HepG2 (cell line): ENCODE measurements at regions not wholly inside any gene's neighbourhood (a gene's known extent, or its start where the extent isn't known, plus 50 kb on each side); places are given as distances from the start of the nearest gene placed in this dataset.

Source experiments
- ATAC-seq: fragments of 200-7000 bp; cut with Tn5 transposase; 3 replicates; pipeline ENCODE4 v1.9.1; 2020; ENCODE audit warnings: mild to moderate bottlenecking, moderate library complexity
- BruUV-seq: library from RNA; stranded (reverse); fragments of 400-500 nt; replicated peaks from 2 replicates; lab custom pipeline; 2021; lab: Mats Ljungman, UMichigan
- CTCF ChIA-PET: fragments of 300-600 bp; formaldehyde crosslinking; extraction: SDS; loops from one replicate; lab custom pipeline; 2021; ENCODE audit warnings: low total read pairs, inconsistent platforms, low intra/inter-chr PET ratio; lab: Yijun Ruan, JAX
- POLR2A ChIA-PET: fragments of 350-600 bp; sonication (Branson Sonifier 250); formaldehyde crosslinking; loops from one replicate; lab custom pipeline; 2020; ENCODE audit warnings: antibody characterized with exemption, inconsistent platforms; lab: Yijun Ruan, JAX
- DNase-seq: peaks from one replicate; pipeline ENCODE4 v3.0.0-alpha.2; 2015; ENCODE audit warnings: low spot score
- FAIRE-seq: peaks from 3 replicates; lab custom pipeline; 2011; peaks lifted over from hg19 to GRCh38; lab: Jason Lieb, UNC
- H2AFZ ChIP-seq: one replicate; pipeline ENCODE4 v1.6.1; 2011; ENCODE audit warnings: low read length, inconsistent platforms
- H3K27ac ChIP-seq: fragments of 300-600 bp; 3 replicates; pipeline ENCODE4 v1.8.0; 2011; ENCODE audit warnings: mixed run types, mild to moderate bottlenecking, mixed read lengths, low read length, inconsistent platforms; ENCODE audit not compliant: insufficient read depth; ENCODE audit errors: extremely low read length
- H3K27me3 ChIP-seq, 2 experiments: fragments of 200-600 bp in 1 of 2; 2 replicates in 1 of 2; 3 replicates in 1 of 2; pipeline versions ENCODE4 v1.6.0 to v1.8.0; 2011; ENCODE audit warnings: low read length in 2 of 2, mild to moderate bottlenecking in 2 of 2, moderate library complexity in 2 of 2, inconsistent platforms in 1 of 2; ENCODE audit not compliant: insufficient read depth in 2 of 2, control insufficient read depth in 1 of 2
- H3K36me3 ChIP-seq, 2 experiments: fragments of 200-600 bp in 1 of 2; replicated peaks in 1 of 2; 2 replicates in 1 of 2; 3 replicates in 1 of 2; pipeline versions ENCODE4 v1.5.1 to v1.8.0; 2011; ENCODE audit warnings: low read length in 2 of 2, inconsistent platforms in 1 of 2; ENCODE audit not compliant: insufficient read depth in 2 of 2, control insufficient read depth in 1 of 2
- H3K4me1 ChIP-seq: 2 replicates; pipeline ENCODE4 v1.5.1; 2012; ENCODE audit warnings: low read length, inconsistent platforms; ENCODE audit not compliant: insufficient read depth
- H3K4me2 ChIP-seq: 2 replicates; pipeline ENCODE4 v1.6.0; 2011; ENCODE audit warnings: low read depth, low read length, inconsistent platforms
- H3K4me3 ChIP-seq, 3 experiments: fragments of 200-600 bp in 1 of 3; sonication (generic), shearing (Covaris generic) in 1 of 3; replicated peaks in 1 of 3; 2 replicates each; pipeline ENCODE4 v1.5.1; 2011 to 2016; ENCODE audit warnings: low read length in 3 of 3, inconsistent platforms in 2 of 3, low read depth in 2 of 3, mild to moderate bottlenecking in 2 of 3, control low read depth in 1 of 3, mixed read lengths in 1 of 3; ENCODE audit not compliant: insufficient read depth in 1 of 3
- H3K79me2 ChIP-seq: one replicate; pipeline ENCODE4 v1.6.1; 2011; ENCODE audit warnings: low read length, inconsistent platforms; ENCODE audit not compliant: insufficient read depth
- H3K9ac ChIP-seq: 2 replicates; pipeline ENCODE4 v1.6.0; 2011; ENCODE audit warnings: mild to moderate bottlenecking, low read depth, low read length, inconsistent platforms; ENCODE audit not compliant: insufficient read depth
- H3K9me3 ChIP-seq: 2 replicates; pipeline ENCODE4 v1.5.1; 2012; ENCODE audit warnings: mild to moderate bottlenecking, low read length
- H4K20me1 ChIP-seq: 2 replicates; pipeline ENCODE4 v1.6.0; 2011; ENCODE audit warnings: inconsistent platforms, mild to moderate bottlenecking, low read length, moderate library complexity; ENCODE audit not compliant: insufficient read depth
- CCAR2 ChIP-seq: fragments of 200-400 bp; formaldehyde crosslinking; optimal IDR thresholded peaks from 2 replicates; pipeline ENCODE3; 2018; ENCODE audit warnings: low read depth, mild to moderate bottlenecking, low read length, moderate library complexity
- CHD2 ChIP-seq: IDR thresholded peaks from 2 replicates; pipeline ENCODE4 v1.6.1; 2011; ENCODE audit warnings: low read depth, low read length, improper control_type of control experiment
- DMAP1 ChIP-seq: IDR thresholded peaks from 2 replicates; pipeline ENCODE4 v1.6.1; 2016
- FOXM1 ChIP-seq: sonication (generic); formaldehyde crosslinking; IDR thresholded peaks from 2 replicates; pipeline ENCODE4 v1.5.0; 2020; ENCODE audit warnings: missing genetic modification reagents
- GFI1 ChIP-seq: sonication (generic); formaldehyde crosslinking; IDR thresholded peaks from 2 replicates; pipeline ENCODE4 v1.5.0; 2020; ENCODE audit warnings: missing genetic modification reagents, mild to moderate bottlenecking, borderline replicate concordance
- GPN1 ChIP-seq: sonication (generic); formaldehyde crosslinking; IDR thresholded peaks from 2 replicates; pipeline ENCODE4 v1.5.1; 2020; ENCODE audit warnings: missing genetic modification reagents, borderline replicate concordance
- MIER3 ChIP-seq: IDR thresholded peaks from 2 replicates; pipeline ENCODE4 v1.6.1; 2016; ENCODE audit warnings: missing compliant biosample characterization, borderline replicate concordance
- ZNF274 ChIP-seq: sonication (generic); formaldehyde crosslinking; IDR thresholded peaks from 2 replicates; pipeline ENCODE4 v1.5.1; 2020; ENCODE audit warnings: mild to moderate bottlenecking, missing genetic modification reagents
- ZNF780A ChIP-seq: sonication (generic); formaldehyde crosslinking; IDR thresholded peaks from 2 replicates; pipeline ENCODE4 v1.8.0; 2022; ENCODE audit warnings: mild to moderate bottlenecking, missing genetic modification reagents, moderate library complexity
- ZNF850 ChIP-seq: sonication (generic); formaldehyde crosslinking; conservative IDR thresholded peaks from 2 replicates; pipeline ENCODE4 v1.9.0; 2021; ENCODE audit warnings: mild to moderate bottlenecking, missing genetic modification reagents
- ZSCAN30 ChIP-seq: sonication (generic); formaldehyde crosslinking; IDR thresholded peaks from 2 replicates; pipeline ENCODE4 v1.5.0; 2020; ENCODE audit warnings: mild to moderate bottlenecking, missing genetic modification reagents
- WGBS: methylation state at CpG from one replicate; pipeline ENCODE4 v1.1.6; 2017; ENCODE audit warnings: low lambda C conversion rate; 5-methylcytosine and 5-hydroxymethylcytosine counted together
- in situ Hi-C: cut with HindIII; loops from 2 replicates; pipeline ENCODE4 v1.10.0; 2017; ENCODE audit warnings: low pct_unique_long_range_greater_than_20kb; ENCODE audit not compliant: extremely low pct_ligation_motif_present
- intact Hi-C: fragments of 100-400 bp; cut with micrococcal nuclease; formaldehyde crosslinking; loops from one replicate; pipeline ENCODE4 v1.10.0; 2022; ENCODE audit not compliant: unreplicated experiment
- TF ChIP-seq, protein P1 (sequence below): IDR thresholded peaks from 2 replicates; pipeline ENCODE4 v1.6.1; 2018; ENCODE audit warnings: missing genetic modification reagents
- TF ChIP-seq, protein P2 (sequence below): IDR thresholded peaks from 2 replicates; pipeline ENCODE4 v1.6.1; 2012; ENCODE audit warnings: low read depth, low read length, improper control_type of control experiment
- TF ChIP-seq, protein P3 (sequence below): sonication (generic); formaldehyde crosslinking; IDR thresholded peaks from 2 replicates; pipeline ENCODE4 v1.5.1; 2020; ENCODE audit warnings: missing genetic modification reagents, mild to moderate bottlenecking, borderline replicate concordance
- TF ChIP-seq, protein P4 (sequence below): sonication (generic); formaldehyde crosslinking; IDR thresholded peaks from 2 replicates; pipeline ENCODE4 v1.5.0; 2020; ENCODE audit warnings: missing genetic modification reagents

DNA sequence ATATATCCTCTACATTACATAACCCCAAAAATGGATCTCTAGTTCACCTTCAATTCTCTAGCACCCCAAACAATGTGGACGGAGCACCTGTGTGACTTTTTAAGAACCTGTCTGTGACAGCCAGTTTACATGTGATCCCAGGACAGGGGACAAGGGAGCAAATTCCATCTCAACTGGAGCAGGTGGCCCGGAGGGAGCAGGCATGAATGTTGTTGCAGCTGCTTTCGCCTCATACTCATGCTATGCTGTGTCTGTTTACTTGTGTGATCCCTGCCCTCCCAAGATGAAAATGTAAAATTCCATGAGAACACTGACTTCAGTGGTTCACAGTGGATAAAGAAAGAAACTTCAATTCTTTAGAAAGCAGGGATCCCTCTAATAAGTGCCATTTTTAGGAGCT, 600.3 kb downstream of the CDH26 start:
- H3K9me3 ChIP-seq: peaks cover 50% of the 10 kb centered on the region
- H4K20me1 ChIP-seq: no peaks in the 10 kb centered on the region
- no peak overlapping the region for H3K27ac ChIP-seq
- no peaks in the 10 kb centered on the region for H3K4me1 ChIP-seq
- in situ Hi-C loops: no loop called here
- no peak for FAIRE-seq
- H3K4me3 ChIP-seq: no peak overlapping the region
- no peaks in the 10 kb centered on the region for H3K36me3 ChIP-seq
- no peak overlapping the region for H3K9ac ChIP-seq
- ATAC-seq: no peak
- TF ChIP-seq ZNF274 (CRISPR knock-in tag): no peak
- no peak for TF ChIP-seq FOXM1
- TF ChIP-seq, protein P1, sequence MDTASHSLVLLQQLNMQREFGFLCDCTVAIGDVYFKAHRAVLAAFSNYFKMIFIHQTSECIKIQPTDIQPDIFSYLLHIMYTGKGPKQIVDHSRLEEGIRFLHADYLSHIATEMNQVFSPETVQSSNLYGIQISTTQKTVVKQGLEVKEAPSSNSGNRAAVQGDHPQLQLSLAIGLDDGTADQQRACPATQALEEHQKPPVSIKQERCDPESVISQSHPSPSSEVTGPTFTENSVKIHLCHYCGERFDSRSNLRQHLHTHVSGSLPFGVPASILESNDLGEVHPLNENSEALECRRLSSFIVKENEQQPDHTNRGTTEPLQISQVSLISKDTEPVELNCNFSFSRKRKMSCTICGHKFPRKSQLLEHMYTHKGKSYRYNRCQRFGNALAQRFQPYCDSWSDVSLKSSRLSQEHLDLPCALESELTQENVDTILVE (CRISPR knock-in tag): no peak
- TF ChIP-seq, protein P2, sequence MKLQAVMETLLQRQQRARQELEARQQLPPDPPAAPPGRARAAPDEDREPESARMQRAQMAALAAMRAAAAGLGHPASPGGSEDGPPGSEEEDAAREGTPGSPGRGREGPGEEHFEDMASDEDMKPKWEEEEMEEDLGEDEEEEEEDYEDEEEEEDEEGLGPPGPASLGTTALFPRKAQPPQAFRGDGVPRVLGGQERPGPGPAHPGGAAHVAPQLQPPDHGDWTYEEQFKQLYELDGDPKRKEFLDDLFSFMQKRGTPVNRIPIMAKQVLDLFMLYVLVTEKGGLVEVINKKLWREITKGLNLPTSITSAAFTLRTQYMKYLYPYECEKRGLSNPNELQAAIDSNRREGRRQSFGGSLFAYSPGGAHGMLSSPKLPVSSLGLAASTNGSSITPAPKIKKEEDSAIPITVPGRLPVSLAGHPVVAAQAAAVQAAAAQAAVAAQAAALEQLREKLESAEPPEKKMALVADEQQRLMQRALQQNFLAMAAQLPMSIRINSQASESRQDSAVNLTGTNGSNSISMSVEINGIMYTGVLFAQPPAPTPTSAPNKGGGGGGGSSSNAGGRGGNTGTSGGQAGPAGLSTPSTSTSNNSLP: no peak
- TF ChIP-seq CHD2: no peak
- TF ChIP-seq MIER3 (CRISPR knock-in tag): no peak
- no peak for TF ChIP-seq DMAP1 (CRISPR knock-in tag)
- TF ChIP-seq CCAR2: no peak
- TF ChIP-seq, protein P3, sequence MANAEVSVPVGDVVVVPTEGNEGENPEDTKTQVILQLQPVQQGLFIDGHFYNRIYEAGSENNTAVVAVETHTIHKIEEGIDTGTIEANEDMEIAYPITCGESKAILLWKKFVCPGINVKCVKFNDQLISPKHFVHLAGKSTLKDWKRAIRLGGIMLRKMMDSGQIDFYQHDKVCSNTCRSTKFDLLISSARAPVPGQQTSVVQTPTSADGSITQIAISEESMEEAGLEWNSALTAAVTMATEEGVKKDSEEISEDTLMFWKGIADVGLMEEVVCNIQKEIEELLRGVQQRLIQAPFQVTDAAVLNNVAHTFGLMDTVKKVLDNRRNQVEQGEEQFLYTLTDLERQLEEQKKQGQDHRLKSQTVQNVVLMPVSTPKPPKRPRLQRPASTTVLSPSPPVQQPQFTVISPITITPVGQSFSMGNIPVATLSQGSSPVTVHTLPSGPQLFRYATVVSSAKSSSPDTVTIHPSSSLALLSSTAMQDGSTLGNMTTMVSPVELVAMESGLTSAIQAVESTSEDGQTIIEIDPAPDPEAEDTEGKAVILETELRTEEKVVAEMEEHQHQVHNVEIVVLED (CRISPR knock-in tag): no peak
- no peak for TF ChIP-seq GPN1 (CRISPR knock-in tag)
- TF ChIP-seq, protein P4, sequence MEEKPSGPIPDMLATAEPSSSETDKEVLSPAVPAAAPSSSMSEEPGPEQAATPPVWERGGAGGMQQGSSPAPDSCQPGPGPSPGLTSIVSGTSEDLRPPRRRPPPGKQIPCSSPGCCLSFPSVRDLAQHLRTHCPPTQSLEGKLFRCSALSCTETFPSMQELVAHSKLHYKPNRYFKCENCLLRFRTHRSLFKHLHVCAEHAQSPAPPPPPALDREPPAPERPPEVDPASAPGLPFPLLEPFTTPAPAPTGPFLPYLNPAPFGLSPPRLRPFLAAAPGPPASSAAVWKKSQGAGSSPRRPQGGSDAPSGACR: no peak
- TF ChIP-seq ZSCAN30 (CRISPR knock-in tag): no peak
- TF ChIP-seq GFI1 (CRISPR knock-in tag): no peak
- no peak for TF ChIP-seq ZNF780A
- no peak for TF ChIP-seq ZNF850
- TF ChIP-seq, all 625 proteins: peak for 0
- no TSS peak for BruUV-seq
- peaks cover 0 to 9% of the 10 kb centered on the region in 2 experiments; a peak in 1 of 5 replicates for H3K27me3 ChIP-seq
- no peak overlapping the region for H3K4me2 ChIP-seq
- 3% methylated on average over 3 of the region's 3 CpGs for WGBS
- CTCF ChIA-PET: no interaction called here
- no peaks in the 10 kb centered on the region for H3K79me2 ChIP-seq
- intact Hi-C loops: loop anchor here (5.0 kb wide), 1 partner anchor 574 kb away; no protein-coding TSS in a partner anchor
- no peak overlapping the region for H2AFZ ChIP-seq
- POLR2A ChIA-PET: no interaction called here
- no peak for DNase-seq
